Hepatocyte (in vitro differentiated cells): ENCODE measurements at regions not wholly inside any gene's neighbourhood (a gene's known extent, or its start where the extent isn't known, plus 50 kb on each side); places are given as distances from the start of the nearest gene placed in this dataset.
"Not testable (repeated sequence)": the region's sequence is repeated elsewhere in the genome, so short reads cannot be mapped to it uniquely, and the experiment has no call there.

Experiments used
- DNase-seq: peaks from one replicate; pipeline ENCODE4 v3.0.0-alpha.2; 2016; ENCODE audit warnings: low spot score
- H2AFZ ChIP-seq: fragments of 200-600 bp; sonication (generic); 2 replicates; pipeline ENCODE4 v1.6.0; 2016; ENCODE audit warnings: antibody characterized with exemption, mild to moderate bottlenecking
- H3K27ac ChIP-seq: fragments of 200-600 bp; sonication (generic); 2 replicates; pipeline ENCODE4 v1.5.1; 2016; ENCODE audit warnings: mild to moderate bottlenecking
- H3K27me3 ChIP-seq: fragments of 200-600 bp; sonication (generic); 2 replicates; pipeline ENCODE4 v1.6.1; 2016
- H3K36me3 ChIP-seq: fragments of 200-600 bp; sonication (generic); replicated peaks from 2 replicates; pipeline ENCODE4 v1.5.1; 2016; ENCODE audit warnings: low read depth; ENCODE audit not compliant: insufficient read depth
- H3K4me1 ChIP-seq: fragments of 200-600 bp; sonication (generic); 2 replicates; pipeline ENCODE4 v1.5.1; 2016; ENCODE audit warnings: mild to moderate bottlenecking, moderate library complexity; ENCODE audit not compliant: insufficient read depth
- H3K4me2 ChIP-seq: fragments of 200-600 bp; sonication (generic); 2 replicates; pipeline ENCODE4 v1.6.0; 2016
- H3K4me3 ChIP-seq: fragments of 200-600 bp; sonication (generic); 2 replicates; pipeline ENCODE4 v1.5.1; 2016; ENCODE audit warnings: mild to moderate bottlenecking
- H3K79me2 ChIP-seq: fragments of 200-600 bp; sonication (generic); 2 replicates; pipeline ENCODE4 v1.6.0; 2017; ENCODE audit warnings: mild to moderate bottlenecking
- H3K9me2 ChIP-seq: fragments of 200-600 bp; sonication (generic); replicated peaks from 2 replicates; pipeline ENCODE4 v1.6.0; 2017; ENCODE audit warnings: mild to moderate bottlenecking; ENCODE audit not compliant: insufficient read depth
- H3K9me3 ChIP-seq: fragments of 200-600 bp; sonication (generic); 2 replicates; pipeline ENCODE4 v1.5.1; 2016; ENCODE audit warnings: low read depth, mild to moderate bottlenecking
- H4K20me1 ChIP-seq: fragments of 200-600 bp; sonication (generic); 2 replicates; pipeline ENCODE4 v1.6.0; 2016; ENCODE audit warnings: mild to moderate bottlenecking; ENCODE audit not compliant: insufficient read depth, poor library complexity, severe bottlenecking
- CTCF ChIP-seq: fragments of 200-600 bp; sonication (generic); IDR thresholded peaks from 2 replicates; pipeline ENCODE4 v1.5.1; 2016; ENCODE audit warnings: antibody characterized with exemption, mild to moderate bottlenecking; ENCODE audit not compliant: poor library complexity
- EZH2 ChIP-seq: fragments of 200-600 bp; sonication (generic); IDR thresholded peaks from 2 replicates; pipeline ENCODE4 v1.6.1; 2016; ENCODE audit warnings: antibody characterized with exemption, mild to moderate bottlenecking, borderline replicate concordance
- EZH2phosphoT487 ChIP-seq: fragments of 200-600 bp; sonication (generic); IDR thresholded peaks from one replicate; pipeline ENCODE4 v1.6.1; 2018; ENCODE audit warnings: antibody characterized with exemption, mild to moderate bottlenecking, low read depth, moderate library complexity; ENCODE audit not compliant: unreplicated experiment, severe bottlenecking
- WGBS: methylation state at CpG from one replicate; pipeline ENCODE4 v1.1.6; 2016; ENCODE audit warnings: low lambda C conversion rate; ENCODE audit errors: missing lambda C conversion rate; 5-methylcytosine and 5-hydroxymethylcytosine counted together

- DNase-seq: no peak
- Histone ChIP-seq H3K9me2 (no peaks in the 10 kb centered on the region), H3K79me2 (no peaks in the 10 kb centered on the region), H3K4me2 (no peak overlapping the region), H3K27ac (no peak overlapping the region), H3K36me3 (no peaks in the 10 kb centered on the region), H3K4me1 (no peaks in the 10 kb centered on the region), H4K20me1 (no peaks in the 10 kb centered on the region), H2AFZ (no peak overlapping the region), H3K9me3 (no peaks in the 10 kb centered on the region), H3K27me3 (no peaks in the 10 kb centered on the region), H3K4me3 (no peak overlapping the region)
- TF ChIP-seq EZH2phosphoT487: no peak
- no peak for TF ChIP-seq CTCF
- no peak for TF ChIP-seq EZH2
- 95% methylated on average over 1 of the region's 1 CpG for WGBS
Observed at GRCh38 chr5:93221773-93222172, 359.2 kb downstream of the NR2F1-AS1 start.

DNA sequence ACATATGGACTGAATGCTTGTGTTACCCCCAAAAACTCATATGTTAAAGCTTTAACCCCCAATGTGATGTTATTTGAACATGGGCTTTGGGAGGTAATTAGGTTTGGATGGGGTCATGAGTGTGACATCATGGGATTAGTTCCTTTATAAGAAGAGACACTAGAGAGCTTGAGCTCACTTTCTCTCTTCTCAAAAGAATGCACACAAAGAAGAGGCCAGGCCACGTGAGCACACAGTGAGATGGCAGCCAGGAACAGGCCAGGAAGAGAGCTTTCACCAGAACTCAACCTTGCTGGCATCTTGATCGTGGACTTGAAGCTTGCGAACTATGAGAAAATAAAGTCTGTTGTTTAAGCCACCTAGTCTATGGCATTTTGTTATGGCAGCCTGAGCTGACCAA lies 360.6 kb downstream of the NR2F1-AS1 start:
- H2AFZ ChIP-seq: no peak overlapping the region
- WGBS: 90% methylated on average over 3 of the region's 3 CpGs
- no peaks in the 10 kb centered on the region for H4K20me1 ChIP-seq
- H3K27ac ChIP-seq: no peak overlapping the region
- no peak for DNase-seq
- no peak overlapping the region for H3K4me2 ChIP-seq
- no peak overlapping the region for H3K4me3 ChIP-seq
- no peaks in the 10 kb centered on the region for H3K79me2 ChIP-seq
- no peaks in the 10 kb centered on the region for H3K9me3 ChIP-seq
- TF ChIP-seq CTCF (no peak), EZH2phosphoT487 (no peak), EZH2 (no peak)
- H3K36me3 ChIP-seq: no peaks in the 10 kb centered on the region
- no peaks in the 10 kb centered on the region for H3K27me3 ChIP-seq
- no peaks in the 10 kb centered on the region for H3K9me2 ChIP-seq
- H3K4me1 ChIP-seq: no peaks in the 10 kb centered on the region

GRCh38 chr5:93219641-93220145 lies 361.3 kb downstream of the NR2F1-AS1 start:
- Histone ChIP-seq H3K9me3 (no peaks in the 10 kb centered on the region), H3K4me3 (no peak overlapping the region), H3K79me2 (no peaks in the 10 kb centered on the region), H3K36me3 (no peaks in the 10 kb centered on the region), H3K4me2 (no peak overlapping the region), H3K4me1 (no peaks in the 10 kb centered on the region), H4K20me1 (no peaks in the 10 kb centered on the region), H3K27me3 (no peaks in the 10 kb centered on the region), H3K9me2 (no peaks in the 10 kb centered on the region), H3K27ac (no peak overlapping the region), H2AFZ (no peak overlapping the region)
- TF ChIP-seq CTCF (no peak), EZH2 (no peak), EZH2phosphoT487 (no peak)
- WGBS: 27% methylated on average over 1 of the region's 2 CpGs
- no peak for DNase-seq

GRCh38 chr5:93213111-93213794 lies 367.8 kb downstream of the NR2F1-AS1 start:
- H3K79me2 ChIP-seq, H2AFZ ChIP-seq, H3K4me2 ChIP-seq, H3K9me2 ChIP-seq, H3K27me3 ChIP-seq, H3K27ac ChIP-seq, H3K9me3 ChIP-seq, H3K36me3 ChIP-seq, H4K20me1 ChIP-seq, DNase-seq, H3K4me3 ChIP-seq, H3K4me1 ChIP-seq: not testable (repeated sequence)
- WGBS: 88% methylated on average over 27 of the region's 28 CpGs
